HepG2 (cell line): ENCODE measurements at regions not wholly inside any gene's neighbourhood (a gene's known extent, or its start where the extent isn't known, plus 50 kb on each side); places are given as distances from the start of the nearest gene placed in this dataset.

Experiments used
- DR1 ChIP-seq: sonication (generic); formaldehyde crosslinking; IDR thresholded peaks from 2 replicates; pipeline ENCODE4 v1.8.0; 2021; ENCODE audit warnings: mild to moderate bottlenecking, missing genetic modification reagents, inconsistent platforms
- ERF ChIP-seq: IDR thresholded peaks from 2 replicates; pipeline ENCODE4 v1.6.1; 2018; ENCODE audit warnings: missing biosample characterization, missing genetic modification reagents
- HCFC1 ChIP-seq: fragments of 150-350 bp; IDR thresholded peaks from 2 replicates; pipeline ENCODE4 v1.6.1; 2014; ENCODE audit warnings: low read depth, low read length
- HHEX ChIP-seq: IDR thresholded peaks from 2 replicates; pipeline ENCODE4 v1.6.1; 2016; ENCODE audit warnings: control low read depth
- HOXA3 ChIP-seq: sonication (generic); formaldehyde crosslinking; IDR thresholded peaks from 2 replicates; pipeline ENCODE4 v1.5.0; 2020; ENCODE audit warnings: missing genetic modification reagents
- IRF2 ChIP-seq: IDR thresholded peaks from 2 replicates; pipeline ENCODE4 v1.6.1; 2018; ENCODE audit warnings: missing genetic modification reagents, missing compliant biosample characterization
- KDM5A ChIP-seq: fragments of 200-600 bp; sonication (generic); IDR thresholded peaks from 2 replicates; pipeline ENCODE4 v1.7.0; 2018; ENCODE audit warnings: antibody characterized with exemption, mild to moderate bottlenecking, low read length, borderline replicate concordance
- MED1 ChIP-seq: sonication (generic); formaldehyde crosslinking; IDR thresholded peaks from 2 replicates; pipeline ENCODE4 v1.4.0; 2020; ENCODE audit warnings: missing genetic modification reagents
- NFE2 ChIP-seq: sonication (generic); formaldehyde crosslinking; IDR thresholded peaks from 2 replicates; pipeline ENCODE4 v1.4.0; 2020; ENCODE audit warnings: missing genetic modification reagents
- NR2C2 ChIP-seq: sonication (generic); formaldehyde crosslinking; IDR thresholded peaks from 2 replicates; pipeline ENCODE4 v1.4.0; 2020; ENCODE audit warnings: missing genetic modification reagents, mild to moderate bottlenecking, moderate library complexity, borderline replicate concordance
- RARA ChIP-seq: IDR thresholded peaks from 2 replicates; pipeline ENCODE4 v1.6.1; 2016; ENCODE audit warnings: missing genetic modification reagents, missing compliant biosample characterization
- ZBTB8A ChIP-seq: sonication (generic); formaldehyde crosslinking; IDR thresholded peaks from 2 replicates; pipeline ENCODE4 v1.4.0; 2020; ENCODE audit warnings: mild to moderate bottlenecking, low read depth, missing genetic modification reagents, borderline replicate concordance
- ZNF451 ChIP-seq: sonication (generic); formaldehyde crosslinking; IDR thresholded peaks from 2 replicates; pipeline ENCODE4 v1.5.0; 2020; ENCODE audit warnings: mild to moderate bottlenecking, missing genetic modification reagents
- ZNF605 ChIP-seq: sonication (generic); formaldehyde crosslinking; IDR thresholded peaks from 2 replicates; pipeline ENCODE4 v1.8.0; 2022; ENCODE audit warnings: mild to moderate bottlenecking, missing genetic modification reagents
- ZNF616 ChIP-seq: sonication (generic); formaldehyde crosslinking; IDR thresholded peaks from 2 replicates; pipeline ENCODE4 v1.5.0; 2020; ENCODE audit warnings: low read depth, mild to moderate bottlenecking, missing genetic modification reagents
- ZNF775 ChIP-seq: sonication (generic); formaldehyde crosslinking; IDR thresholded peaks from 2 replicates; pipeline ENCODE4 v1.4.0; 2020; ENCODE audit warnings: missing genetic modification reagents, mild to moderate bottlenecking, moderate library complexity, borderline replicate concordance
- ZNF891 ChIP-seq: sonication (generic); formaldehyde crosslinking; IDR thresholded peaks from 2 replicates; pipeline ENCODE4 v1.5.0; 2020; ENCODE audit warnings: mild to moderate bottlenecking, missing genetic modification reagents
- TF ChIP-seq, protein P1 (sequence below): sonication (generic); formaldehyde crosslinking; IDR thresholded peaks from 2 replicates; pipeline ENCODE4 v1.4.0; 2020; ENCODE audit warnings: missing genetic modification reagents, borderline replicate concordance
- TF ChIP-seq, protein P2 (sequence below): IDR thresholded peaks from 2 replicates; pipeline ENCODE4 v1.6.1; 2016; ENCODE audit warnings: missing compliant biosample characterization, missing genetic modification reagents, borderline replicate concordance
- TF ChIP-seq, protein P3 (sequence below): sonication (generic); formaldehyde crosslinking; IDR thresholded peaks from 2 replicates; pipeline ENCODE4 v1.4.0; 2020; ENCODE audit warnings: missing genetic modification reagents
- TF ChIP-seq, protein P4 (sequence below): sonication (generic); formaldehyde crosslinking; IDR thresholded peaks from 2 replicates; pipeline ENCODE4 v1.4.0; 2020; ENCODE audit warnings: mild to moderate bottlenecking, missing genetic modification reagents

DNA sequence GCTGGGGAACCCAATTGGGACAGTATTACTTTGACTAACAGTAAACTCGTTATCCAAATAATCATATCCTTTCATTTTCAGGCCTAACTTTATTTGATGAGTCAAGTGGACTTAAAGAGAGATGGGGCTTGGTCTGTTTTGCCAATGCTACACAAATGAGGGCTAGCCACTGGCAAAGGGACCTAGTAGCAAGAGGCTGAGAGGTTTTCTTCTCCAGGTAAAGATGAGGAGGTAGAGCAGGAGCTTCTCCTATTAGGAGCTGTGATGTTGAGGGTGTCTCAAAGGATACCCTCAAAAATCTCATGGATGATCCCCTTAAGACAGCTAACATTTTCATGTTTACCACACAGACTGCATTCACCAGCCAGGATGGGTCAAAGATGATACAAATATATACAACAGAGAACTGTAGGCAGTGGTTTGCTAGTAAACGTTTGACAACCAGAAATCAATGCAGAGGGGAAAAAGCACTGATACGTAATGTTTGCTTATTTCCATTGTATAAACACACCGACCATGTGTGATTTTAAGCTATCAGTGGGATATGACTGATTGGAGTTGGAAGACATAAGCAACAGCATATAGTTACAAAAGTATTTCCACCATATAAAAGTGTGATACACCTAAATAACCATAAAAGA is 153.3 kb downstream of the IBTK start (continued):
- TF ChIP-seq, protein P1, sequence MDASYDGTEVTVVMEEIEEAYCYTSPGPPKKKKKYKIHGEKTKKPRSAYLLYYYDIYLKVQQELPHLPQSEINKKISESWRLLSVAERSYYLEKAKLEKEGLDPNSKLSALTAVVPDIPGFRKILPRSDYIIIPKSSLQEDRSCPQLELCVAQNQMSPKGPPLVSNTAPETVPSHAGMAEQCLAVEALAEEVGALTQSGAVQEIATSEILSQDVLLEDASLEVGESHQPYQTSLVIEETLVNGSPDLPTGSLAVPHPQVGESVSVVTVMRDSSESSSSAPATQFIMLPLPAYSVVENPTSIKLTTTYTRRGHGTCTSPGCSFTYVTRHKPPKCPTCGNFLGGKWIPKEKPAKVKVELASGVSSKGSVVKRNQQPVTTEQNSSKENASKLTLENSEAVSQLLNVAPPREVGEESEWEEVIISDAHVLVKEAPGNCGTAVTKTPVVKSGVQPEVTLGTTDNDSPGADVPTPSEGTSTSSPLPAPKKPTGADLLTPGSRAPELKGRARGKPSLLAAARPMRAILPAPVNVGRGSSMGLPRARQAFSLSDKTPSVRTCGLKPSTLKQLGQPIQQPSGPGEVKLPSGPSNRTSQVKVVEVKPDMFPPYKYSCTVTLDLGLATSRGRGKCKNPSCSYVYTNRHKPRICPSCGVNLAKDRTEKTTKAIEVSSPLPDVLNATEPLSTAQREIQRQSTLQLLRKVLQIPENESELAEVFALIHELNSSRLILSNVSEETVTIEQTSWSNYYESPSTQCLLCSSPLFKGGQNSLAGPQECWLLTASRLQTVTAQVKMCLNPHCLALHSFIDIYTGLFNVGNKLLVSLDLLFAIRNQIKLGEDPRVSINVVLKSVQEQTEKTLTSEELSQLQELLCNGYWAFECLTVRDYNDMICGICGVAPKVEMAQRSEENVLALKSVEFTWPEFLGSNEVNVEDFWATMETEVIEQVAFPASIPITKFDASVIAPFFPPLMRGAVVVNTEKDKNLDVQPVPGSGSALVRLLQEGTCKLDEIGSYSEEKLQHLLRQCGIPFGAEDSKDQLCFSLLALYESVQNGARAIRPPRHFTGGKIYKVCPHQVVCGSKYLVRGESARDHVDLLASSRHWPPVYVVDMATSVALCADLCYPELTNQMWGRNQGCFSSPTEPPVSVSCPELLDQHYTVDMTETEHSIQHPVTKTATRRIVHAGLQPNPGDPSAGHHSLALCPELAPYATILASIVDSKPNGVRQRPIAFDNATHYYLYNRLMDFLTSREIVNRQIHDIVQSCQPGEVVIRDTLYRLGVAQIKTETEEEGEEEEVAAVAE (CRISPR knock-in tag) = peak; percentile 69; the same call in 1 of the 2 replicates
- TF ChIP-seq ZNF605 (CRISPR knock-in tag) (peak; percentile 53; the same call in 1 of the 2 replicates), ZBTB8A (CRISPR knock-in tag) (no peak), MED1 (CRISPR knock-in tag) (peak; percentile 86), ZNF616 (CRISPR knock-in tag) (no peak), KDM5A (no peak), ZNF451 (CRISPR knock-in tag) (no peak), RARA (CRISPR knock-in tag) (peak; percentile 71), ZNF891 (CRISPR knock-in tag) (no peak), HHEX (CRISPR knock-in tag) (no peak), DR1 (CRISPR knock-in tag) (no peak), IRF2 (CRISPR knock-in tag) (peak; percentile 39; the same call in 1 of the 2 replicates), ZNF775 (no peak), HOXA3 (CRISPR knock-in tag) (0 out of 2 replicates have a peak, but pooled peaks have one; percentile 13), NFE2 (CRISPR knock-in tag) (no peak), ERF (CRISPR knock-in tag) (peak; percentile 65; the same call in 1 of the 2 replicates), HCFC1 (no peak), NR2C2 (CRISPR knock-in tag) (no peak; the same call in 1 of the 2 replicates)
- TF ChIP-seq, protein P2, sequence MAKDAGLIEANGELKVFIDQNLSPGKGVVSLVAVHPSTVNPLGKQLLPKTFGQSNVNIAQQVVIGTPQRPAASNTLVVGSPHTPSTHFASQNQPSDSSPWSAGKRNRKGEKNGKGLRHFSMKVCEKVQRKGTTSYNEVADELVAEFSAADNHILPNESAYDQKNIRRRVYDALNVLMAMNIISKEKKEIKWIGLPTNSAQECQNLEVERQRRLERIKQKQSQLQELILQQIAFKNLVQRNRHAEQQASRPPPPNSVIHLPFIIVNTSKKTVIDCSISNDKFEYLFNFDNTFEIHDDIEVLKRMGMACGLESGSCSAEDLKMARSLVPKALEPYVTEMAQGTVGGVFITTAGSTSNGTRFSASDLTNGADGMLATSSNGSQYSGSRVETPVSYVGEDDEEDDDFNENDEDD = no peak
- TF ChIP-seq, protein P3, sequence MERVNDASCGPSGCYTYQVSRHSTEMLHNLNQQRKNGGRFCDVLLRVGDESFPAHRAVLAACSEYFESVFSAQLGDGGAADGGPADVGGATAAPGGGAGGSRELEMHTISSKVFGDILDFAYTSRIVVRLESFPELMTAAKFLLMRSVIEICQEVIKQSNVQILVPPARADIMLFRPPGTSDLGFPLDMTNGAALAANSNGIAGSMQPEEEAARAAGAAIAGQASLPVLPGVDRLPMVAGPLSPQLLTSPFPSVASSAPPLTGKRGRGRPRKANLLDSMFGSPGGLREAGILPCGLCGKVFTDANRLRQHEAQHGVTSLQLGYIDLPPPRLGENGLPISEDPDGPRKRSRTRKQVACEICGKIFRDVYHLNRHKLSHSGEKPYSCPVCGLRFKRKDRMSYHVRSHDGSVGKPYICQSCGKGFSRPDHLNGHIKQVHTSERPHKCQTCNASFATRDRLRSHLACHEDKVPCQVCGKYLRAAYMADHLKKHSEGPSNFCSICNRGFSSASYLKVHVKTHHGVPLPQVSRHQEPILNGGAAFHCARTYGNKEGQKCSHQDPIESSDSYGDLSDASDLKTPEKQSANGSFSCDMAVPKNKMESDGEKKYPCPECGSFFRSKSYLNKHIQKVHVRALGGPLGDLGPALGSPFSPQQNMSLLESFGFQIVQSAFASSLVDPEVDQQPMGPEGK (CRISPR knock-in tag) = 0 out of 2 replicates have a peak, but pooled peaks have one; percentile 18
- TF ChIP-seq, protein P4, sequence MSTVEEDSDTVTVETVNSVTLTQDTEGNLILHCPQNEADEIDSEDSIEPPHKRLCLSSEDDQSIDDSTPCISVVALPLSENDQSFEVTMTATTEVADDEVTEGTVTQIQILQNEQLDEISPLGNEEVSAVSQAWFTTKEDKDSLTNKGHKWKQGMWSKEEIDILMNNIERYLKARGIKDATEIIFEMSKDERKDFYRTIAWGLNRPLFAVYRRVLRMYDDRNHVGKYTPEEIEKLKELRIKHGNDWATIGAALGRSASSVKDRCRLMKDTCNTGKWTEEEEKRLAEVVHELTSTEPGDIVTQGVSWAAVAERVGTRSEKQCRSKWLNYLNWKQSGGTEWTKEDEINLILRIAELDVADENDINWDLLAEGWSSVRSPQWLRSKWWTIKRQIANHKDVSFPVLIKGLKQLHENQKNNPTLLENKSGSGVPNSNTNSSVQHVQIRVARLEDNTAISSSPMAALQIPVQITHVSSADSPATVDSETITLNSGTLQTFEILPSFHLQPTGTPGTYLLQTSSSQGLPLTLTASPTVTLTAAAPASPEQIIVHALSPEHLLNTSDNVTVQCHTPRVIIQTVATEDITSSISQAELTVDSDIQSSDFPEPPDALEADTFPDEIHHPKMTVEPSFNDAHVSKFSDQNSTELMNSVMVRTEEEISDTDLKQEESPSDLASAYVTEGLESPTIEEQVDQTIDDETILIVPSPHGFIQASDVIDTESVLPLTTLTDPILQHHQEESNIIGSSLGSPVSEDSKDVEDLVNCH (CRISPR knock-in tag) = no peak
